Keratinocyte (primary cell): ENCODE measurements at regions not wholly inside any gene's neighbourhood (a gene's known extent, or its start where the extent isn't known, plus 50 kb on each side); places are given as distances from the start of the nearest gene placed in this dataset.

Source experiments
- DNase-seq: peaks from one replicate; pipeline ENCODE4 v3.0.0-alpha.2; 2011; ENCODE audit warnings: low read depth, missing footprints, low spot score
- FAIRE-seq: peaks from 2 replicates; lab custom pipeline; 2011; peaks lifted over from hg19 to GRCh38; lab: Jason Lieb, UNC
- H2AFZ ChIP-seq: 2 replicates; pipeline ENCODE4 v1.6.0; 2012; ENCODE audit warnings: low read length, control low read depth, inconsistent platforms; ENCODE audit not compliant: control insufficient read depth
- H3K27ac ChIP-seq: 2 replicates; pipeline ENCODE4 v1.5.1; 2011; ENCODE audit warnings: low read length; ENCODE audit not compliant: control insufficient read depth, insufficient read depth
- H3K27me3 ChIP-seq: 3 replicates; pipeline ENCODE4 v1.6.0; 2011; ENCODE audit warnings: low read length; ENCODE audit not compliant: control insufficient read depth, insufficient read depth; ENCODE audit errors: extremely low read depth
- H3K36me3 ChIP-seq, 2 experiments: 2 replicates in 1 of 2; 3 replicates in 1 of 2; pipeline ENCODE4 v1.5.1; 2011; ENCODE audit warnings: low read length in 2 of 2, mild to moderate bottlenecking in 1 of 2; ENCODE audit not compliant: control insufficient read depth in 2 of 2, insufficient read depth in 2 of 2; ENCODE audit errors: extremely low read depth in 1 of 2
- H3K4me1 ChIP-seq: 3 replicates; pipeline ENCODE4 v1.5.1; 2011; ENCODE audit warnings: low read length; ENCODE audit not compliant: control insufficient read depth, insufficient read depth; ENCODE audit errors: extremely low read depth
- H3K4me2 ChIP-seq: 3 replicates; pipeline ENCODE4 v1.6.0; 2011; ENCODE audit warnings: low read depth, low read length; ENCODE audit not compliant: control insufficient read depth, insufficient read depth; ENCODE audit errors: extremely low read depth
- H3K4me3 ChIP-seq, 3 experiments: fragments of 200-600 bp in 1 of 3; sonication (generic) in 1 of 3; 2 replicates in 2 of 3; 3 replicates in 1 of 3; pipeline ENCODE4 v1.5.1; 2011 to 2016; ENCODE audit warnings: low read length in 3 of 3, mild to moderate bottlenecking in 3 of 3, control low read depth in 2 of 3, inconsistent platforms in 1 of 3, low read depth in 1 of 3, mixed read lengths in 1 of 3, mixed run types in 1 of 3, moderate library complexity in 1 of 3; ENCODE audit not compliant: control insufficient read depth in 2 of 3, insufficient read depth in 2 of 3; ENCODE audit errors: extremely low read depth in 1 of 3
- H3K79me2 ChIP-seq: 2 replicates; pipeline ENCODE4 v1.6.0; 2012; ENCODE audit warnings: low read length; ENCODE audit not compliant: control insufficient read depth, insufficient read depth
- H3K9ac ChIP-seq: 3 replicates; pipeline ENCODE4 v1.6.0; 2011; ENCODE audit warnings: low read length; ENCODE audit not compliant: control insufficient read depth, insufficient read depth; ENCODE audit errors: extremely low read depth
- H3K9me1 ChIP-seq: 3 replicates; pipeline ENCODE4 v1.6.0; 2011; ENCODE audit warnings: low read length; ENCODE audit not compliant: control insufficient read depth, insufficient read depth; ENCODE audit errors: extremely low read depth
- H3K9me3 ChIP-seq: 2 replicates; pipeline ENCODE4 v1.5.1; 2012; ENCODE audit warnings: low read depth, low read length; ENCODE audit not compliant: control insufficient read depth
- H4K20me1 ChIP-seq: 3 replicates; pipeline ENCODE4 v1.6.0; 2011; ENCODE audit warnings: low read length; ENCODE audit not compliant: control insufficient read depth, insufficient read depth; ENCODE audit errors: extremely low read depth
- EZH2 ChIP-seq: IDR thresholded peaks from one replicate; pipeline ENCODE4 v1.6.1; 2012; ENCODE audit warnings: inconsistent platforms, mild to moderate bottlenecking, low read length, moderate library complexity
- dilution Hi-C: fragments of 300-500 bp; cut with MboI; formaldehyde crosslinking; loops from one replicate; pipeline ENCODE4 v1.7.0; 2020; ENCODE audit warnings: low sequenced_read_pairs; ENCODE audit not compliant: extremely low pct_ligation_motif_present
- TF ChIP-seq, protein P1 (sequence below), 3 experiments: IDR thresholded peaks in 1 of 3; conservative IDR thresholded peaks in 1 of 3; optimal IDR thresholded peaks in 1 of 3; 2 replicates in 2 of 3; 3 replicates in 1 of 3; pipeline versions ENCODE3 to v1.5.1; 2011; ENCODE audit warnings: low read length in 3 of 3, mild to moderate bottlenecking in 3 of 3, moderate library complexity in 2 of 3, control low read depth in 1 of 3, inconsistent platforms in 1 of 3; ENCODE audit not compliant: insufficient read depth in 2 of 3; ENCODE audit errors: extremely low read depth in 1 of 3

DNA sequence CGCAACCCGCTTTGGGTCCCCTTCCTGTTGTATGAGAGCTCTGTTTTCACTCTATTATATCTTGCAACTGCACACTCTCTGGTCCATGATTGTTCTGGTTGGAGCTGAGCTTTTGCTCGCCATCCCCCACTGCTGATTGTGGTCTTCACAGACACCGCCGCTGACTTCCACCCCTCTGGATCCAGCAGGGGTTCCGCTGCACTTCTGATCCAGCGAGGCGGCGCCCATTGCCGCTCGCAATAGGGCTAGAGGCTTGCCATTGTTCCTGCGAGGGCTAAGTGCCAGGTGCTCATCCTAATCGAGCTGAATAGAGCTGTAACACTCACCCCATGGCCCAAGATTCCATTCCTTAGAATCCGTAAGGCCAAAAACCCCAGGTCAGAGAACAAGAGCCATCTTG is 1905.8 kb upstream of the RAG2 start:
- H3K27ac ChIP-seq, result no peak overlapping the region
- H3K9me1 ChIP-seq, result no peaks in the 10 kb centered on the region
- no peaks in the 10 kb centered on the region for H3K79me2 ChIP-seq
- dilution Hi-C loops, result no loop called here
- no peaks in the 10 kb centered on the region for H4K20me1 ChIP-seq
- H2AFZ ChIP-seq, result no peak overlapping the region
- FAIRE-seq, result no peak
- H3K9me3 ChIP-seq, result no peaks in the 10 kb centered on the region
- H3K4me3 ChIP-seq, result no peak overlapping the region
- TF ChIP-seq, protein P1, sequence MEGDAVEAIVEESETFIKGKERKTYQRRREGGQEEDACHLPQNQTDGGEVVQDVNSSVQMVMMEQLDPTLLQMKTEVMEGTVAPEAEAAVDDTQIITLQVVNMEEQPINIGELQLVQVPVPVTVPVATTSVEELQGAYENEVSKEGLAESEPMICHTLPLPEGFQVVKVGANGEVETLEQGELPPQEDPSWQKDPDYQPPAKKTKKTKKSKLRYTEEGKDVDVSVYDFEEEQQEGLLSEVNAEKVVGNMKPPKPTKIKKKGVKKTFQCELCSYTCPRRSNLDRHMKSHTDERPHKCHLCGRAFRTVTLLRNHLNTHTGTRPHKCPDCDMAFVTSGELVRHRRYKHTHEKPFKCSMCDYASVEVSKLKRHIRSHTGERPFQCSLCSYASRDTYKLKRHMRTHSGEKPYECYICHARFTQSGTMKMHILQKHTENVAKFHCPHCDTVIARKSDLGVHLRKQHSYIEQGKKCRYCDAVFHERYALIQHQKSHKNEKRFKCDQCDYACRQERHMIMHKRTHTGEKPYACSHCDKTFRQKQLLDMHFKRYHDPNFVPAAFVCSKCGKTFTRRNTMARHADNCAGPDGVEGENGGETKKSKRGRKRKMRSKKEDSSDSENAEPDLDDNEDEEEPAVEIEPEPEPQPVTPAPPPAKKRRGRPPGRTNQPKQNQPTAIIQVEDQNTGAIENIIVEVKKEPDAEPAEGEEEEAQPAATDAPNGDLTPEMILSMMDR (optimal IDR thresholded peaks at IDR 0.05 in 1 of 3, IDR thresholded peaks at IDR 0.05 in 1 of 3, conservative IDR thresholded peaks at IDR 0.05 in 1 of 3; ENCODE audit: extremely low read depth in 1 of 3, insufficient read depth in 2 of 3, low read length in 3 of 3), result no peak
- no peak for TF ChIP-seq EZH2
- no peaks in the 10 kb centered on the region for H3K4me1 ChIP-seq
- no peak overlapping the region for H3K9ac ChIP-seq
- no peak overlapping the region for H3K4me2 ChIP-seq
- H3K36me3 ChIP-seq, result no peaks in the 10 kb centered on the region
- DNase-seq, result no peak
- H3K27me3 ChIP-seq, result no peaks in the 10 kb centered on the region

DNA sequence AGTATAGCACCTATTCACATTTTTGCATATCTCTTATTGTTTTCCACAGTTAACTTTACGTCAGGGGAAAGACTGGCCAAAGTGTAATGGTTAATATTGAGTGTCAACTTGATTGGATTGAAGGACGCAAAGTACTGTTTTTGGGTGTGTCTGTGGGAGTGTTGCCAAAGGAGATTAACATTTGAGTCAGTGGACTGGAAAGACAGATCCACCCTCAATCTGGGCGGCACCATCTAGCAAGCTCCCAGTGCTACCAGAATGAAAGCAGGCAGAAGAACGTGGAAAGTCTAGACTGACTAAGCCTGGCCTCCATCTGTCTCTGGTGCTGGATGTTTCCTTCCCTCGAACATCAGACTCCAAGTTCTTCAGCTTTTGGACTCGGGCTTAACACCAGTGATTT is 1900.7 kb upstream of the RAG2 start:
- no peak for DNase-seq

More for the DNA sequence above, 1900.7 kb upstream of the RAG2 start:
- Histone ChIP-seq H3K4me3 (no peak overlapping the region), H3K9me3 (no peaks in the 10 kb centered on the region), H2AFZ (no peak overlapping the region), H3K79me2 (no peaks in the 10 kb centered on the region), H4K20me1 (no peaks in the 10 kb centered on the region), H3K27ac (no peak overlapping the region), H3K4me1 (no peaks in the 10 kb centered on the region), H3K9ac (no peak overlapping the region), H3K27me3 (no peaks in the 10 kb centered on the region), H3K9me1 (no peaks in the 10 kb centered on the region), H3K36me3 (no peaks in the 10 kb centered on the region), H3K4me2 (no peak overlapping the region)
- TF ChIP-seq EZH2, result no peak
- TF ChIP-seq, protein P1 (optimal IDR thresholded peaks at IDR 0.05 in 1 of 3, IDR thresholded peaks at IDR 0.05 in 1 of 3, conservative IDR thresholded peaks at IDR 0.05 in 1 of 3; ENCODE audit: extremely low read depth in 1 of 3, insufficient read depth in 2 of 3, low read length in 3 of 3), result no peak
- no peak for FAIRE-seq
- dilution Hi-C loops, result no loop called here
